IMR-90 (cell line): ENCODE measurements at regions not wholly inside any gene's neighbourhood (a gene's known extent, or its start where the extent isn't known, plus 50 kb on each side); places are given as distances from the start of the nearest gene placed in this dataset.
A peak's percentile ranks its signal among the peaks of the same experiment; 100 is the strongest.

ENCODE experiments used
- ATAC-seq: fragments of 200-7000 bp; cut with Tn5 transposase; 2 replicates; pipeline ENCODE4 v1.9.1; 2020; ENCODE audit warnings: low read depth, mild to moderate bottlenecking, moderate library complexity
- BruUV-seq: library from RNA; stranded (reverse); fragments of 400-500 nt; replicated peaks from 2 replicates; lab custom pipeline; 2021; lab: Mats Ljungman, UMichigan
- CTCF ChIA-PET: fragments of 300-600 bp; formaldehyde crosslinking; extraction: SDS; loops from one replicate; lab custom pipeline; 2021; ENCODE audit warnings: antibody characterized with exemption; lab: Yijun Ruan, JAX
- POLR2A ChIA-PET: fragments of 300-600 bp; sonication (Branson Sonifier 250); formaldehyde crosslinking; loops from one replicate; lab custom pipeline; 2022; ENCODE audit warnings: antibody characterized with exemption; ENCODE audit not compliant: unreplicated experiment; lab: Charles Lee
- DNase-seq: peaks from one replicate; pipeline ENCODE4 v3.0.0; 2013
- H2AFZ ChIP-seq: replicated peaks from 2 replicates; pipeline ENCODE3; 2013; ENCODE audit warnings: low read length, mild to moderate bottlenecking; ENCODE audit not compliant: poor library complexity
- H2AK5ac ChIP-seq: 2 replicates; pipeline ENCODE4 v1.6.1; 2013; ENCODE audit warnings: low read depth, low read length, inconsistent platforms
- H2AK9ac ChIP-seq: replicated peaks from 2 replicates; pipeline ENCODE3; 2013; ENCODE audit warnings: mild to moderate bottlenecking, low read depth, low read length, moderate library complexity; ENCODE audit not compliant: poor library complexity
- H2BK120ac ChIP-seq: 2 replicates; pipeline ENCODE4 v1.6.1; 2013; ENCODE audit warnings: low read depth, low read length, inconsistent platforms
- H2BK15ac ChIP-seq: 3 replicates; pipeline ENCODE4 v1.6.1; 2013; ENCODE audit warnings: low read depth, low read length, inconsistent platforms
- H2BK20ac ChIP-seq: 2 replicates; pipeline ENCODE4 v1.6.1; 2013; ENCODE audit warnings: low read depth, mild to moderate bottlenecking, inconsistent platforms, low read length, moderate library complexity
- H2BK5ac ChIP-seq: 2 replicates; pipeline ENCODE4 v1.6.1; 2013; ENCODE audit warnings: mild to moderate bottlenecking, low read depth, low read length, inconsistent platforms; ENCODE audit not compliant: poor library complexity, severe bottlenecking
- H3K14ac ChIP-seq: replicated peaks from 2 replicates; pipeline ENCODE4 v1.6.1; 2013; ENCODE audit warnings: low read depth, low read length, inconsistent platforms
- H3K18ac ChIP-seq: 2 replicates; pipeline ENCODE4 v1.6.1; 2013; ENCODE audit warnings: low read depth, low read length, control low read depth
- H3K23ac ChIP-seq: 2 replicates; pipeline ENCODE4 v1.6.1; 2013; ENCODE audit warnings: low read depth, low read length, inconsistent platforms
- H3K27ac ChIP-seq: 2 replicates; pipeline ENCODE4 v1.5.1; 2013; ENCODE audit warnings: mild to moderate bottlenecking, control low read depth, low read length; ENCODE audit not compliant: insufficient read depth
- H3K27me3 ChIP-seq: 2 replicates; pipeline ENCODE4 v1.6.1; 2013; ENCODE audit warnings: low read length; ENCODE audit not compliant: control insufficient read depth, insufficient read depth
- H3K36me3 ChIP-seq: 2 replicates; pipeline ENCODE4 v1.6.1; 2013; ENCODE audit warnings: low read length, mixed read lengths; ENCODE audit not compliant: control insufficient read depth, insufficient read depth
- H3K4ac ChIP-seq: 2 replicates; pipeline ENCODE4 v1.6.1; 2013; ENCODE audit warnings: low read depth, low read length, inconsistent platforms
- H3K4me1 ChIP-seq: 2 replicates; pipeline ENCODE4 v1.6.1; 2013; ENCODE audit warnings: low read length, mixed read lengths; ENCODE audit not compliant: control insufficient read depth, insufficient read depth
- H3K4me2 ChIP-seq: 2 replicates; pipeline ENCODE4 v1.6.1; 2013; ENCODE audit warnings: low read depth, mild to moderate bottlenecking, control low read depth, low read length, moderate library complexity
- H3K4me3 ChIP-seq: 2 replicates; pipeline ENCODE4 v1.5.1; 2013; ENCODE audit warnings: low read depth, mild to moderate bottlenecking, control low read depth, low read length, moderate library complexity; ENCODE audit not compliant: insufficient read depth
- H3K56ac ChIP-seq: 2 replicates; pipeline ENCODE4 v1.6.1; 2013; ENCODE audit warnings: low read length, inconsistent platforms; ENCODE audit not compliant: insufficient read depth; ENCODE audit errors: extremely low read depth
- H3K79me1 ChIP-seq, 2 experiments: 2 replicates each; pipeline ENCODE4 v1.6.1; 2013; ENCODE audit warnings: low read length in 2 of 2, inconsistent platforms in 1 of 2, low read depth in 1 of 2
- H3K9ac ChIP-seq: 2 replicates; pipeline ENCODE4 v1.6.1; 2013; ENCODE audit warnings: low read depth, low read length, control low read depth
- H3K9me1 ChIP-seq: 2 replicates; pipeline ENCODE4 v1.6.1; 2013; ENCODE audit warnings: low read length, inconsistent platforms; ENCODE audit not compliant: insufficient read depth
- H3K9me3 ChIP-seq: 2 replicates; pipeline ENCODE4 v1.6.1; 2013; ENCODE audit warnings: low read length; ENCODE audit not compliant: control insufficient read depth, insufficient read depth
- H4K20me1 ChIP-seq: 2 replicates; pipeline ENCODE4 v1.6.1; 2013; ENCODE audit warnings: low read length, inconsistent platforms; ENCODE audit not compliant: insufficient read depth
- H4K5ac ChIP-seq: 2 replicates; pipeline ENCODE4 v1.6.1; 2013; ENCODE audit warnings: mild to moderate bottlenecking, low read depth, low read length, control low read depth
- H4K8ac ChIP-seq, 2 experiments: 2 replicates each; pipeline ENCODE4 v1.6.1; 2013; ENCODE audit warnings: low read depth in 2 of 2, low read length in 2 of 2, control low read depth in 1 of 2, inconsistent platforms in 1 of 2
- H4K91ac ChIP-seq: 2 replicates; pipeline ENCODE4 v1.6.1; 2013; ENCODE audit warnings: low read depth, low read length, inconsistent platforms; ENCODE audit not compliant: insufficient read depth
- BHLHE40 ChIP-seq: fragments of 150-350 bp; IDR thresholded peaks from 2 replicates; pipeline ENCODE4 v1.6.1; 2016; ENCODE audit warnings: mild to moderate bottlenecking, low read depth, low read length
- CTCF ChIP-seq: conservative IDR thresholded peaks from 2 replicates; pipeline ENCODE4 v1.5.1; 2012; ENCODE audit warnings: mild to moderate bottlenecking, low read depth, low read length, improper control_type of control experiment
- NFE2L2 ChIP-seq: fragments of 150-350 bp; IDR thresholded peaks from 2 replicates; pipeline ENCODE4 v1.6.1; 2016; ENCODE audit warnings: low read depth, mild to moderate bottlenecking, low read length
- SMC3 ChIP-seq: fragments of 150-350 bp; IDR thresholded peaks from 2 replicates; pipeline ENCODE4 v1.6.1; 2016; ENCODE audit warnings: low read depth, mild to moderate bottlenecking, antibody characterized with exemption, low read length, moderate library complexity
- WGBS, 2 experiments: methylation state at CpG; one replicate each; pipeline versions ENCODE4 v1.1.5 to v1.1.7; 2013; ENCODE audit warnings: missing lambda C conversion rate in 2 of 2; ENCODE audit not compliant: insufficient read length in 1 of 2; ENCODE audit errors: extremely low coverage in 2 of 2; 5-methylcytosine and 5-hydroxymethylcytosine counted together
- dilution Hi-C: fragments of 300-500 bp; cut with HindIII; formaldehyde crosslinking; loops from one replicate; pipeline ENCODE4 v1.14.3; 2018; ENCODE audit warnings: low sequenced_read_pairs; ENCODE audit not compliant: unreplicated experiment
- in situ Hi-C: fragments of 300-500 bp; cut with MboI; formaldehyde crosslinking; loops from 3 replicates; pipeline ENCODE4 v1.14.3; 2019; ENCODE audit warnings: low sequenced_read_pairs, inconsistent platforms, mixed read lengths
- intact Hi-C: fragments of 100-400 bp; cut with micrococcal nuclease; formaldehyde crosslinking; loops from 2 replicates; pipeline ENCODE4 v1.10.0; 2022

DNA sequence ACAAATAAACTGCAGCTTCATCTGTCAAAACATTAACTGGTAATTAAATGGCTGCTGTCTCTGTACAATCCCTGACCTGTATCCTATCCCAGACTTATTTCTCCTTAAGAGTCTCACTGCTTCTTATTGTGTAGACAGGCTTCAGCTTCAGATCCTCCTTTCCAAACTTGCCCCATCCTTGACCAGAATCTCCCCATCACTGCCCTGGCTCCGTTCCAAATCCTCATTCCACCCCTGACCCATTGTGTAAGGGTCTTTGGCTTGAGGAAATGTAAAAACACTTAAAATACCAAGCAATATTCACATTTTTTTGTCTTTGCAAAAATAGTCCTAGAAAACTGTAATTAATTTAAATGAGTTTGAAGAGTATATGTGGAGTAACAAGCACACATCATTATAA is 152.6 kb upstream of the VEGFC start:
- Histone ChIP-seq H3K9ac (no peak overlapping the region), H4K5ac (peak overlapping the region; percentile 24; the same call in 1 of the 2 replicates), H3K14ac (peak overlapping the region; percentile 82; the same call in 1 of the 2 replicates), H3K36me3 (no peaks in the 10 kb centered on the region), H3K9me3 (no peaks in the 10 kb centered on the region), H4K91ac (no peak overlapping the region), H2BK15ac (no peak overlapping the region), H3K79me1 (no peaks in the 10 kb centered on the region), H2AK5ac (0 out of 2 replicates have a peak overlapping the region, but pooled peaks have one; percentile 48), H2BK120ac (peak overlapping the region; percentile 42; the same call in 1 of the 2 replicates), H4K8ac (no peak overlapping the region; a peak in 1 of 4 replicates), H4K20me1 (no peaks in the 10 kb centered on the region), H2BK5ac (peak overlapping the region; percentile 32), H3K23ac (peak overlapping the region; percentile 63; the same call in 1 of the 2 replicates), H3K9me1 (peaks cover 2% of the 10 kb centered on the region; the same call in 1 of the 2 replicates), H3K4ac (peak overlapping the region; percentile 74), H2AFZ (no peak overlapping the region), H3K27ac (peak overlapping the region; percentile 29; the same call in 1 of the 2 replicates), H3K4me1 (peaks cover 5% of the 10 kb centered on the region), H3K27me3 (no peaks in the 10 kb centered on the region), H3K4me3 (no peak overlapping the region), H3K4me2 (0 out of 2 replicates have a peak overlapping the region, but pooled peaks have one; percentile 4), H3K56ac (no peak overlapping the region), H2BK20ac (peak overlapping the region; percentile 74), H3K18ac (peak overlapping the region; percentile 83; the same call in 1 of the 2 replicates), H2AK9ac (no peak overlapping the region)
- TF ChIP-seq BHLHE40 = no peak
- TF ChIP-seq NFE2L2 = no peak
- no peak for TF ChIP-seq CTCF
- no peak for TF ChIP-seq SMC3
- CTCF ChIA-PET = interaction anchor here (0.6 to 1.2 kb wide), 2 partner anchors 18 to 106 kb away, joined by 3 read pairs; no protein-coding TSS in a partner anchor
- no TSS peak for BruUV-seq
- dilution Hi-C loops (no loop called here), in situ Hi-C loops (no loop called here), intact Hi-C loops (loop anchor here (5.0 kb wide), 1 partner anchor 42 kb away; no protein-coding TSS in a partner anchor)
- no CpG with 5 or more reads among the region's 1 CpG for WGBS, 2 experiments
- peak; percentile 56 for ATAC-seq
- POLR2A ChIA-PET = no interaction called here
- no peak for DNase-seq
